Nucleus accumbens (tissue), 56 donors: ENCODE measurements at regions not wholly inside any gene's neighbourhood (a gene's known extent, or its start where the extent isn't known, plus 50 kb on each side); places are given as distances from the start of the nearest gene placed in this dataset.

Experiments used
- DNase-seq, 56 donors: peaks; one replicate each; lab custom pipeline; 2025; lab: John Stamatoyannopoulos, UW

DNA sequence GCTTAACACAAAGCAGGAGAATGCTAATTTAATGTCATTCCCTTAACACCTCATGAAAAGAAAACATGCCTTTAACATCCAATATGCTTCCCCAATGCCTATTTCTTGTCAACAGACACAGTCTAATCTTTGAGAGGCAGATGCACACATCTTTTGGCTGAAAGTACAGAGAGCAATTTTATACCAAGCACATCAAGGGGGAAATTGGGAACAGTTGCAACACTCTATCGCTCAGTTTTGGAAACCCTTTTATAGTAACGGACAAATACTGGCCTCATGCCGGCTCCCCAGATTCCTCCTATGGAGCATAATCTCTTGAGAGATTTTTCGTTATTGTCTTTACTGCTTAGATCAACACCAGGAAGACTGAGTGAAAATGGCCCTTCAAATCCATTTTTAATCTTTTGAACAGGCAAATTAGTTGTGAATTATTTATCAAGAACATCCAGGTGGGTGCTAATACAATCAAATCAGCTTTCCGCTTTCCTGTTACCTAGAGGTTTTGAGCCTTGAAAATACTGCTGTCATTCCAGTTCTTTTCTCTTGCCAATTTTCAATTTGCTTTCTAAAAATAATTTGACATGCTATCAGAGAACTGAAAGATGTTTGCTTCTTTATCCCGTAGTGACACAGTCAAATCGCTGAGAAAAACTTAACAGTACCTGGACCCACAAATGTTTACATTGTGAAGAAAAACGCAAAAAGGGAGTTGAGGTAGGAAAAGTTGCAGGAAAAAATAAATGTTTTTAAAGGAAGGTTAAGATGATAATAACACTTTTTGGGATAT is 60.7 kb upstream of the CAND1 start:
- DNase-seq = no peak

DNA sequence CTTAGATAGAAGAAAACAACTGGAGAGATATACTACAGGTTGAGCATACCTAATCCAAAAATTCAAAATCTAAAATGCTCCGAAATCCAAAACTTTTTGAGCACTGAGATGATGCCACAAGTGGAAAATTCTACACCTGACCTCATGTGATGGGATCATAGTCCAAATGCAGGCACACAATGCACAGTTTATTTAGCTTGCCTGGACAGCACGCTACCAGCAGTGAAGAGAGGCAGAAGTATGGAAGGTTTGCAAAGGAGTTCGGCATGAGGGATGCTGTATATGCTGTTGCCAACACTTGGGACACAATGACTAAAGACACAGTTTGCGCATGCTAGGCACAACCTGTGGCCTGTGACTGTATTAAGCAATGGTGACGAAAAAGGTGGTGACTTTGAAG is 58.1 kb upstream of the CAND1 start:
- DNase-seq = no peak

DNA sequence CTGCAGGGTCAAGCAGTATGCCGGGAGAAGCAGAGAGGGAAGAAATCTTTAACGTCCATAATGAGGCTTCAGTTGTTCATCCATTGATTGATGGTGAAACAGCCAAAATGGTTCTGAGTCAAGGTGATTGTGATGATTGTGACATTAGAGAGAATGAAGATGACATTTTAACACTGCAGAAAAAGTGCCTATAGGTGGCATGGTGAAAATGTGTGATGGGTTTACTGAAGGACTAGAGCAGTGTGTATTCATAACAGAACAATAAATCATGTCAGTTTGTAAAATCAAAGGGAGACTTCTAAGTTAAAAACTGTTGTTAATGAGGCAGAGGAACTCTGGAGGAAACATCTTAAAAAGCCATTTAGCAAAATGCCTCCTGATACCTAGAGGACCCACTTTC is 57.7 kb upstream of the CAND1 start:
- no peak for DNase-seq

DNA sequence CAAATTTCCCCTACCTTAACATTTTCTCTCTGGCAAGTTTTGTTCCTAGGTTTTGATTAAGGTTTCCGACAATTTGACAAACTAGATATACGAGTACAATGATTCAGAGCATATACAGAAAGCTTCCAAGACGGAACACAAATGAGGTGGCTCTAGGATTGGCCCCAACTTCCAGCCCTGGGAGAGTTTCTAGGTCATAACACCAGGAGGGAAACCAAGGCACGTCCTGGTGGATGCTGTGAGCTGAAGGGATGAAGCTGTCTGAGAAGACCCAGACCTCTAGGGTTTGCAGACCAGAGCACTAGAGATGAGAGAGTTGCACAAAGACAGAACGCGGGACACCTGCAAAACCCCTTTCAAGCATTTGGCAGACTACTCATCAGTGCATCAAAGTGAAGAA is 51.5 kb upstream of the CAND1 start:
- no peak for DNase-seq
